Urinary bladder (tissue), 3 donors: ENCODE measurements at regions not wholly inside any gene's neighbourhood (a gene's known extent, or its start where the extent isn't known, plus 50 kb on each side); places are given as distances from the start of the nearest gene placed in this dataset.
"Not testable (repeated sequence)": the region's sequence is repeated elsewhere in the genome, so short reads cannot be mapped to it uniquely, and the experiment has no call there.

Source experiments
- DNase-seq: peaks from one replicate; pipeline ENCODE4 v3.0.0-alpha.2; 2015; ENCODE audit errors: extremely low spot score
- H3K27ac ChIP-seq: one replicate; pipeline ENCODE4 v1.5.1; 2013; ENCODE audit warnings: low read depth, mild to moderate bottlenecking, moderate library complexity
- H3K36me3 ChIP-seq: one replicate; pipeline ENCODE4 v1.6.1; 2013; ENCODE audit warnings: mild to moderate bottlenecking, moderate library complexity; ENCODE audit not compliant: insufficient read depth
- H3K4me1 ChIP-seq: one replicate; pipeline ENCODE4 v1.6.1; 2013; ENCODE audit warnings: mild to moderate bottlenecking, moderate library complexity; ENCODE audit not compliant: insufficient read depth
- H3K4me3 ChIP-seq: one replicate; pipeline ENCODE4 v1.5.1; 2013; ENCODE audit warnings: low read depth, low read length
- WGBS: extraction: QIAGEN DNeasy Blood & Tissue Kit; methylation state at CpG from one replicate; pipeline ENCODE4 v1.1.7; 2013; 5-methylcytosine and 5-hydroxymethylcytosine counted together
- donor health status: healthy with polysubstance abuse.
- donor health status: healthy.

GRCh38 chr14:98197933-98198332 lies 1074.1 kb downstream of the BCL11B start:
- H3K4me1 ChIP-seq = no peaks in the 10 kb centered on the region
- no peak overlapping the region for H3K4me3 ChIP-seq
- no peak for DNase-seq
- WGBS = 79% methylated on average over 1 of the region's 1 CpG
- H3K36me3 ChIP-seq = no peaks in the 10 kb centered on the region
- H3K27ac ChIP-seq = no peak overlapping the region

GRCh38 chr14:98198385-98198784 lies 1073.6 kb downstream of the BCL11B start:
- DNase-seq = no peak

GRCh38 chr14:98200601-98201000 lies 1071.4 kb downstream of the BCL11B start:
- no peaks in the 10 kb centered on the region for H3K36me3 ChIP-seq
- DNase-seq = no peak
- H3K4me1 ChIP-seq = no peaks in the 10 kb centered on the region
- no peak overlapping the region for H3K27ac ChIP-seq
- no peak overlapping the region for H3K4me3 ChIP-seq
- 72% methylated on average over 7 of the region's 7 CpGs for WGBS

More at GRCh38 chr14:98198385-98198784, 1073.6 kb downstream of the BCL11B start:
- Histone ChIP-seq H3K36me3 (no peaks in the 10 kb centered on the region), H3K27ac (no peak overlapping the region), H3K4me3 (no peak overlapping the region), H3K4me1 (no peaks in the 10 kb centered on the region)
- 69% methylated on average over 10 of the region's 10 CpGs for WGBS

GRCh38 chr14:98203421-98203820 lies 1068.6 kb downstream of the BCL11B start:
- no peak for DNase-seq
- Histone ChIP-seq H3K27ac (no peak overlapping the region), H3K36me3 (no peaks in the 10 kb centered on the region), H3K4me3 (no peak overlapping the region), H3K4me1 (no peaks in the 10 kb centered on the region)
- 84% methylated on average over 6 of the region's 6 CpGs for WGBS

- Histone ChIP-seq H3K36me3 (no peaks in the 10 kb centered on the region), H3K4me1 (no peaks in the 10 kb centered on the region), H3K4me3 (no peak overlapping the region), H3K27ac (no peak overlapping the region)
- WGBS = 66% methylated on average over 3 of the region's 3 CpGs
- no peak for DNase-seq
Observed at GRCh38 chr14:98204139-98204538, 1067.9 kb downstream of the BCL11B start.

- H3K27ac ChIP-seq = no peak overlapping the region
- DNase-seq = no peak
- WGBS = 81% methylated on average over 10 of the region's 10 CpGs
- no peaks in the 10 kb centered on the region for H3K36me3 ChIP-seq
- no peaks in the 10 kb centered on the region for H3K4me1 ChIP-seq
- no peak overlapping the region for H3K4me3 ChIP-seq
Observed at GRCh38 chr14:98207415-98207814, 1064.6 kb downstream of the BCL11B start.

- no peak overlapping the region for H3K27ac ChIP-seq
- DNase-seq = no peak
- no peaks in the 10 kb centered on the region for H3K36me3 ChIP-seq
- H3K4me1 ChIP-seq = no peaks in the 10 kb centered on the region
- no peak overlapping the region for H3K4me3 ChIP-seq
Observed at GRCh38 chr14:98208211-98208611, 1063.8 kb downstream of the BCL11B start.

- no peak overlapping the region for H3K4me3 ChIP-seq
- H3K4me1 ChIP-seq = no peaks in the 10 kb centered on the region
- no peaks in the 10 kb centered on the region for H3K36me3 ChIP-seq
- 74% methylated on average over 4 of the region's 4 CpGs for WGBS
- H3K27ac ChIP-seq = no peak overlapping the region
- no peak for DNase-seq
Observed at GRCh38 chr14:98208943-98209342, 1063.1 kb downstream of the BCL11B start.

- H3K4me3 ChIP-seq = no peak overlapping the region
- no peaks in the 10 kb centered on the region for H3K4me1 ChIP-seq
- DNase-seq = no peak
Observed at GRCh38 chr14:98210045-98210672, 1061.8 kb downstream of the BCL11B start.

GRCh38 chr14:98217530-98217929 lies 1054.5 kb downstream of the BCL11B start:
- no peak for DNase-seq
- Histone ChIP-seq H3K4me1 (no peaks in the 10 kb centered on the region), H3K4me3 (no peak overlapping the region), H3K27ac (no peak overlapping the region), H3K36me3 (no peaks in the 10 kb centered on the region)
- WGBS = 78% methylated on average over 6 of the region's 6 CpGs

More at GRCh38 chr14:98210045-98210672, 1061.8 kb downstream of the BCL11B start:
- no peaks in the 10 kb centered on the region for H3K36me3 ChIP-seq
- WGBS = 30% methylated on average over 12 of the region's 12 CpGs
- no peak overlapping the region for H3K27ac ChIP-seq

- H3K4me3 ChIP-seq = no peak overlapping the region
- H3K27ac ChIP-seq = no peak overlapping the region
- no peaks in the 10 kb centered on the region for H3K4me1 ChIP-seq
- H3K36me3 ChIP-seq = no peaks in the 10 kb centered on the region
- WGBS = 74% methylated on average over 4 of the region's 4 CpGs
- DNase-seq = no peak
Observed at GRCh38 chr14:98218218-98218617, 1053.8 kb downstream of the BCL11B start.

- Histone ChIP-seq H3K36me3 (no peaks in the 10 kb centered on the region), H3K4me3 (no peak overlapping the region), H3K4me1 (no peaks in the 10 kb centered on the region), H3K27ac (no peak overlapping the region)
- DNase-seq = no peak
- 91% methylated on average over 5 of the region's 5 CpGs for WGBS
Observed at GRCh38 chr14:98219638-98220037, 1052.4 kb downstream of the BCL11B start.

- Histone ChIP-seq H3K36me3 (no peaks in the 10 kb centered on the region), H3K4me1 (no peaks in the 10 kb centered on the region), H3K4me3 (no peak overlapping the region), H3K27ac (no peak overlapping the region)
- no peak for DNase-seq
- 85% methylated on average over 6 of the region's 6 CpGs for WGBS
Observed at GRCh38 chr14:98223106-98223505, 1048.9 kb downstream of the BCL11B start.

- WGBS = 87% methylated on average over 4 of the region's 4 CpGs
- H3K4me1 ChIP-seq, H3K27ac ChIP-seq: not testable (repeated sequence)
Observed at GRCh38 chr14:98223710-98224109, 1048.3 kb downstream of the BCL11B start.

GRCh38 chr14:98226411-98226810 lies 1045.6 kb downstream of the BCL11B start:
- no peaks in the 10 kb centered on the region for H3K36me3 ChIP-seq
- 64% methylated on average over 8 of the region's 8 CpGs for WGBS
- DNase-seq = no peak
- H3K27ac ChIP-seq = no peak overlapping the region
- no peak overlapping the region for H3K4me3 ChIP-seq
- H3K4me1 ChIP-seq = no peaks in the 10 kb centered on the region

More at GRCh38 chr14:98223710-98224109, 1048.3 kb downstream of the BCL11B start:
- DNase-seq, H3K36me3 ChIP-seq, H3K4me3 ChIP-seq: not testable (repeated sequence)
